ENCODE measurements at regions not wholly inside any gene's neighbourhood (a gene's known extent, or its start where the extent isn't known, plus 50 kb on each side); places are given as distances from the start of the nearest gene placed in this dataset.

GRCh38 chr2:120489023-120489422, 143.1 kb downstream of the INHBB start:
- TF ChIP-seq CTCF (conservative IDR thresholded peaks at IDR 0.05; ENCODE audit: low read depth, low read length) (no peak), EZH2 (IDR thresholded peaks at IDR 0.05; ENCODE audit: low read length, unreplicated experiment) (no peak)

Data from PC-3 (cell line).